ENCODE measurements at regions not wholly inside any gene's neighbourhood (a gene's known extent, or its start where the extent isn't known, plus 50 kb on each side); places are given as distances from the start of the nearest gene placed in this dataset.

DNA sequence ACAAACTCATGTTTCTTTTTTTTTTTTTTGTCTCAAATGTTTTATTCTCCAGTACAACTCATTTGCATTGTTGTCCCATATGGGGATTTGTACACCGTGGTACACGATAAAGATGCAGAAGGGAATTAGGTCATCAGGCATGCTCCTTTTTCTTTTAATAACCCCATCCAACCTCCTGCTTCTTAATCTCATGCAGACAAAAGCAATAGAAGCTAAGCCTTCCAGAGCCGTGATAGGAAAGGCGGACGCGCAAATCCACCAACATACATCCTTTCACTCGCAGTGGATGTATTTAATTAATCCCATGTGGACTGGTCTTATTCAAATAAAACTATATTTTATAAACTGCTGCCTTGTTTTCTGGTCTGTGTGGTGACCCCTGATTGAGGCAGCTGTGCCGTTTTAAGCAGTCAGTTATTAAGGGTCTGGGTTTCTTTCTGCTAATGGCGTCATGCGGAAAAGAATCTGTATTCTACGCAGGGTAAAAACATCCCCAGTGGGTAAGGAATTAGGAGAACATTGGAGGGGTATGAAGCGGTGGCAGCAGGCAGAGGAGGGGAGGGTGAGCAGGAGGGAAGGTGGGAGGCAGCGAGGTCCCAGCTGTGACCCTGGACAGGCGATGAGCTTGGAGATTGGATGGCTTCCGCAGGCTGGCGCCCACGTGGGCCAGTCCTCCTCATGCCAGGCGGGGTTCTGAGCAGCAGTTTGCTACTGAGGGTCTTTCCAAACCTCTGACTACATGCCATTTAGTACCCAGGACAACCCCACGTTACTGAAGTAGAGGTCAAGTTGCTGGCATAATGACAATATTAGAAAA is 172.8 kb downstream of the LINC00237 start:
- no peak for DNase-seq

DNA sequence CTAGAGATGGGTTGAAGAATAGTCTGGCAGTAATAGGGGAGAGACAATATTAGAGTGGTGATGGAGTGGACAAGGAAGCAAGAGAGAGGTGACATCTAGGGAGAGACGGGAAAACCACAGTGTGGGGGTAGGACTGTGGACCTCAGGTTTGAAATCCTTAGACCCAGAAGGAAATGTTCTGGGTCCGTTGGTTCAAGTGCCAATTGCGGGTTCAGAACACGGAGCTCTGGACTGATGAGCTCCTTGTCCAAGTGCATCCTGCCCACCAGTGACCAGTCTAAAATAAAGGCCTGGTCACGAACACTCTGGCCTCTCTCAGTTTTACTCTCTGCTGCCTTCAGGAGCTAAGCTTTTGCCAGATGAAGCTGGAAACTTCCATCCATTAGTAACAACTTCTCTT is 174.0 kb downstream of the LINC00237 start:
- DNase-seq, result no peak

DNA sequence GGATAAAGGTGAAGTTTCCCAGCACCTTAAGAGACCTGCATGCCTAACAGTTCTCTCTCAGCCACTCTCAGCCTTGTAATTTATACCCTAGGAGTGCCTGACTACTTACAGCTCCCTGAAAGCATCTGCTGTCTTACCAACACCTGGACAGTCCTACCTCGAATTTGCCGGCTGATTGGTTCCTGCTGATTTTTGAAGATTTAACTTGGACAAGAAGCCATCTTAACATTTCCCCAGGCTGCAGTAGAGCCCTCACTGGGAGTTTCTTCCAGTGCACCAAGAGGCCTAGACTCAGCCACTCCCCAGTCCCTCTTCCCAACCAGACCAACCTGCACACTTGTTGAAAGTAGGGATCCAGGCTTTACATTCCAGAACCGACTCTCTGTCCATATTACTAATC is 174.5 kb downstream of the LINC00237 start:
- no peak for DNase-seq

DNA sequence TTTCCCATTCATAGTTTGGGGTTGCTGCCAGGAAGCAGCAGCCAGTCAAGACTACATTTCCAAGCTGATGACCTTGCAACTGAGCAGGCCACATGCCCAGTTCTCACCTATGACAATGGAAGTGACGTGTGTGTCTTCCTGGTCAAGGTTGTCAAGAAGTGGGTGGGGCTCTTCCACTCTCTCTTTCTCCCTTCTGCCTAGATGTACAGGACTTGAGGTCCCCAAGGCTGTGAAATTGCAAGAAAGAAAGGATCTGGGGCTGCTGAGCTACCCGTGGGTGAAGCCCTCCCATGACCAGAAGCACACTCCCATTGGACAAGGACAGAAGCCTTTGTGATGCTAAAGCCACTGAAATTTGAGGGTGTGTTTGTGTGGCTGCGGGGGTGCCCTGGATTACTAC is 175.1 kb downstream of the LINC00237 start:
- DNase-seq, result no peak

DNA sequence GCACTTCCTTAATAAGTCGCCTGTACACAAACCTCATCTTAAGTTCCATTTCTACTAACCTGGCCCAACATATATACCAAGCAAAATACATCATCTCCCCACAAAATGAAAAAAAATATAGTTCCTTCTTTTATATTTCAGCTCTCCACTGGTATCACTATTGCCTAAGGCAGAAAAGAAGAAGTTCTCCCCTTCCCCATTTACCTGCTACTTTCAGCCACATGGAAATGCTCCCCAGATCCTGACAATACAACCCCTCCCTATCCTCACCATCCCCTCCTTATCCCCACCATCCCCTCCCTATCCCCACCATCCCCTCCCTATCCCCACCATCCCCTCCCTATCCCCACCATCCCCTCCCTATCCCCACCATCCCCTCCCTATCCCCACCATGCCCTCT is 175.7 kb downstream of the LINC00237 start:
- DNase-seq, result no peak

DNA sequence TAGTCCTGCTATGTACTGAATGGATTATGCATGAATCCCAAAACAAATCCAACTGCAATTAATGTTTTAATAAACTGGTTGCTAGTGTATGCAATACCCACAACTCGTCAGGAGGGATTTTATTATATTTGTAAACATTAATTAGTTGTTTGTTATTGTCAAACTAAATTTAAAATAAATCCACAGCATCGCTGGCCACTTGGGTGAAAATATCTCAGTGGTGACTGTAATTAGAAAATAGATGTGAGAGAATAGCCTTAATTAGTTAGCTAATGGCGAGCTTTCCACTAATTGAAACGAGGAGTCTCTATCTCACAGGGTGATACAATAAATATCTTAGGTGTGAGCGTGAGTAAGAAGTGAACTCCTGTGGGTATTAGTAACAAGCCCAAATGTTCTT is 176.8 kb downstream of the LINC00237 start:
- DNase-seq, result no peak

DNA sequence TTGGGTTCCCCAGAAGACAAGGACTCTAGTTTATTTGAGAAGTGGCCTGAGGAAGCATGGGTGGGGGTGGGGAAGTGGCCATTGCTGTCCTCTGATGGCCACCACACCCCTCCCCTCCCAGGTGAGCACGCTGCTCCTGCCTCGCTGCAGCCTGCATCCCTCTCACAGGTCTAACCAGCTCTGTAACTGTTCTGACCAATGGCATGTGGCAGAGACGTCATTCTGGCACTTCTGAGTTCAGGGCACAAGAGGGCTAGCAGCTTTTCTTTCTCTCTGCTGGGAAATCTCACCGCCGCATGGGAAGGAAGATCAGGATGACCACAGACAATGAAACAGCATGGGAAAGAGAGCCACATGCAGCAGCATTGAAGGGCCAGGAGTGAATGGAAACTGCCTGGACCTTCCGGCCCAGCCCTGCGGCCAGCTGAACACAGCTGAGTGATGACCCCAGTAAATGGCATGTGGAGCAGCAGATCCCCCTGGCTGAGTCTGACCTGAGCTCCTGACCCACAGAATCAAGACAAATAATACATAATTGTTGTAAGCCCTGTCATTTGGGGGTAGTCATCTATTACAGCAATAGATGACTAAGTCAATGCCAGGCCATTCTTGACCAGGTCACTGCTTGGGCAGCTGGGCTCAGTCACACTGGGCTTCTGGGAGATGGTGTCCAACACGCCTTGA is 179.8 kb downstream of the LINC00237 start:
- no peak for DNase-seq

DNA sequence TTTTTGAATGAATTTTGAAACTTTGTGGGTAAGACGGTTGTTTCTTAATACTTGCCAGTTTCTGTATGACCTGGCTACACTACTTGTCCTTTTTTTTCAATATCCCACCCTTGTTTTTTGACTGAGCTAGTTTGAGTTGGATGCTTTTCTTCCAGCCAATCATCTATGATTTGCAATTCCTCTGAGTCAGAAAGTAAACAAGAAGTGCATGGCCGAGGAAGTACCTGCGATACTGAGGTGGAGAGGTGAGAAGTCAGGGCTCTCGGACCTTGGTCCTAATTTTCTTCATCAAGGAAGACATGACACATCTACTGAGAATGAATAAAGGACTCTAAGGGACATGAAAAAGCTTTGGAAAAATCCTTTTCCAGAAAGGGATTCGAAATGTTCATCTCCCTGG is 185.7 kb downstream of the LINC00237 start:
- DNase-seq, result no peak

DNA sequence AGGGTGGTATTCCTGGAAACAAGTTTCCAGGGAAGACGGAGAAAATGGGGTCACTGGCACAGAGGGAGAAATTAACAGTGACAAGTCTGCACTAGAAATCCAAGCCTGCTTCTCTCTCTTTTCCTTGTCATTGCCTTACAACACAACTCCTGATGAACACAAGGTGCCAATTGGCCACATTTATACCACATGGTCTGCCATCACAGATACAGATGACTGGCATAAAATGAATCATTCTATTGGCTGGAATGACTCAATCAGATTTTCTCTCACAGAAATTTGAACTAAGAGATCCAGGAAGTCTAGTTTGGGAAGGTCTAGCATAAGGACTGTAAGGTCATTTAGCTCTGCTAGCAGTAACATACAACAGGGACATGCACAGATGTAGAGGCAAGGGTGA is 190.3 kb downstream of the LINC00237 start:
- no peak for DNase-seq

DNA sequence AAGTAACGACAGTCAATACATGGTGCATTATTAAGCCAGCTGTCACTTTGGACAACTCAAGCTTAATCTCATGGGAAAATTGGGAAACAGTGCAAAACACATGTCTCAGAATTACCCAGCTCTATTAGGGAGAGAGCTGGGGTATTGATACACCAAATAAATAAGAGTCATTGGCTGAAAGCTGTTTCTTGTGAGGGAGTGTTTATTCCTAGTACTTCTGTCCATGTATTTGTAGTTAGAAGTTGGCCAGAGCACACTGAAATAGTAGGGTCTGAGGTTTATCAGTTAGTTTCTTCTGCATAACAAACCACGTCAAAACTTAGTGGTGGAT is 192.0 kb upstream of the RALGAPA2 start:
- DNase-seq, result no peak

DNA sequence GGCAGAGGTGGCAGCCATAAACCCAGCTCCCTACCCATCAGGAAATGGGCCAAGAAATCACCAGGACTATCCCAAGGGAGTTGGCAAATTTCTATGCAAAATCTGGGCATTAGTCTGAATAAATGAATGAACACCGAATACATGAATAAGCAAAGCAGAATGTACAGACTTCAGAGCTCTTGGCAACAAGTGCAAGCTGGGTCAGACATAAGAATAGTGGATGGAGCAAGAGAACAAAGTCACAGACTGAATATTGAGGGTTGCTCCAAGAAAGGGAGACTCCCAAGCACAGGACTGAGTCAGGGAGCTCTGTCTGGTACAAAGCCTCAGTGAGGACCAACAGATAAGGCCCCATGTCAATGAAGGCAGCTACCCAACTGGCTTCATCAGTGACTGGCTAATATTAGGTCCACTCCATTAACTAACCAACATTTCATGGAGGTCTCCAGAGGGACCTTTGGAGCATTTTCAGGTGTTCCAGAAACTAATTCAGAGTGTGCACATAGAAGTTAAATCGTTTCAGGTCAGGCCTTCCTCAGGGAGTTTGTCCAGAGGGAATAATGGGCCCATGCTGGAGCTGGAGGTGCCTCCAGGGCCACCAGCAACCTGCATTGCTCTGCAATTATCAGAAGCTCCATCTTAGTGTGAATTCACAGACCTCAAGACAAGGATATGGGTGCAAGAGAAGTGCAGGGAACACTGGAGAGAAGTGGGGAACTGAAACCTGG is 191.5 kb upstream of the RALGAPA2 start:
- no peak for DNase-seq

DNA sequence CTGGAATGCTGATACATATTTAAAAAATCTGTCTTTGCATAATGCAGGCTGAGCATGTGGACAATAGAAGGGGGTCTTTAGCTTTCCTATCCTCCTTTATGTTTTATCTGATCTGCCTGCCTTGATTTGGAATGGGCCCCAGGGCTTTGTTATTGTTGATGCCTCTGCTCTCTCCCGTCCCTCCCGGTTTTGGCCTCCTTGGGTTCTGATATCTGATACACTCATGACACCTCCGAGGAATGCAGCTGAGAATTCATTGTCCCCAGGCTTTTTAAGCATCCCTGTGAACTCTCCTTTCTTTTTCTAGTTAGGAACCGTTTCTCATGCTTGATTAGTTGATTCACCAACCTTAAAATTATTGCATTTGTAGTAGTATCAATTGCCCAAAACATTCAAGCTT is 185.5 kb upstream of the RALGAPA2 start:
- DNase-seq, result no peak

DNA sequence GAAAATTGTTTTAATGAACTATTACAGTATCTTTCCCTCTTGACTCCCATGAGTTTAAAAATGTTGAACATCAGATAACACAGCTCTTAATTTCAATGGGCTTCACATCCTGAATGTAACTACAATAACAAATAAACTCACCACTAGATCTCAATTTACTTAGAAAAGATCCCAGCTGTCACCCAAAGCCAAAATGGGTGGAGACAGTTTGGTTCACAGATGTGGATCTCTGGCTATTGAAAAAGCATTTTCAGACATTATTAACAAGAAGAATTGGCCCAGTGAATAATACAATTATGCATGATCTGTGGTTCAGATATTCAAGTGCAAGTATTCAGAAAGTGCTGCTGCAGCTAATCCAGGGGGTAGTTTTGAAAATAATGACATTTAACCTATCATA is 184.7 kb upstream of the RALGAPA2 start:
- DNase-seq, result no peak

DNA sequence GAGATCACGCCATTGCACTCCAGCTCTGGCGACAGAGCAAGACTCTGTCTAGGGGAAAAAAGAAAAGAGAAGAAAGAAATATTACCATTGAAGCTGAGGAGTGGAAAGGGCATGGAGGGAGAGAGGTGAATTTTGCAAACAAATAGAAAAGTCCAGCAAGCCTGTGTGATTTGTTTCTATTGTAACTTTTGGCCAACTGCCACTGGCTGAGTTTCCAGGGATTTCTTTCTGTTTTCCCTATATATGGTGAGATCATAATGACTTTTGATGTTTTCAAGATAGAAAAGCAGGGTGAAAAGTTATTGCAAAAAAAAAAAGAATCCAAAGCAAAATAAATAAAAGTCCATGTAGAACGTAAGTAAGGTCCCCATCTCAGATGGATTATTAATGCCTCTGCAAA is 184.2 kb upstream of the RALGAPA2 start:
- no peak for DNase-seq

DNA sequence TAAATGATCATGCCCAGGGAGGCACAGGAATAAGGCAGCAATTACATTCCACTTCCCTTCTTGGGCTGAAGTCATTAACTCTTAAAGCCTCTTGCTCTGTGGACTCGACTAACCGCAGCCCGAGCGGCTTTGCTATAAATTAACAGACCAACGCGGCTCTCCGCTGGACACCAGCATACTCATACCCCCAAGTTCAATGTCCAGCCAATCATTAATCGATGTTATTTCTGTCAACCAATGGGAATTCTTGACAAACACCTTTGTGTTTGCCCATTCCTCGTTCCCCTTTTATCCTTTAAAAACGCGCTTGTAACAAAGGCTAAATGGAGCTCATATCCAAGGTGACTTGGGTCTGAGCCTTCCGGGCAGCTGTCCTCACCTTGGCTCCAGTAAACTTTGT is 183.1 kb upstream of the RALGAPA2 start:
- DNase-seq, result no peak

DNA sequence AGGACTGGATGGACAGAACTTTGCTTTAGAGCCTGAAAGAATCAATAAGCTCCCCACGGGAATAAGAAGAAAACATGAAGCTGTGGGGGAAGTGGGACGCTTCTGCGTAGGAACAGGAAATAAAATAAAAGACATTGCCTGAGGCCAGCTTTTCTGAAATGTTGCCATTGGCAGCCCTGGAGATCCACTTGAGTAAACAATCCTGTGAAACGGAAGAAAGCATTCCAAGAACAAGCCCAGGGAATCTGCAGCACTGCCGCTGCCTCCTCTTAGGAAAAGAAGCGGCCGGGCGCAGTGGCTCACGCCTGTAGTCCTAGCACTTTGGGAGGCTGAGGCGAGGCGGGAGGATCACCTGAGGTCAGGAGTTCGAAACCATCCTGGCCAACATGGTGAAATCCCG is 182.3 kb upstream of the RALGAPA2 start:
- no peak for DNase-seq

DNA sequence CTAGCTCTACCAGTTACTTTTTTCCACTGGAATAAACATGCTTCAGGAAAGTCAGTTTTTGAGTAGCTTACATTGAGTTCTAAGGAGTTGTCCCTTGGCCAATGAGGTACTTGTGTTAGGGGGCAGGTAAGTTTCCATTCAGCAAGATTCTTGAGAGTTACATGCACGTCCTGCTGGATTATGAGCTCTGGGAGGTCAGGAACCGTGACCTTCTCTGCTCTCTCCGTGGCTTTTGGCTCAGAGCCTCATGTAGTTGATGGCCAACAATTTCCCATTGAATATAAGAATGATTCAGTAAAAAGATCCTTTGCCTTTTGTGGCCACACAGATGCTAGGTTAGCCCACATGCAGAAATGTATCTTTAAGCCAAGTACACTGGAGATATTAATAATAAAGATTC is 181.8 kb upstream of the RALGAPA2 start:
- no peak for DNase-seq

DNA sequence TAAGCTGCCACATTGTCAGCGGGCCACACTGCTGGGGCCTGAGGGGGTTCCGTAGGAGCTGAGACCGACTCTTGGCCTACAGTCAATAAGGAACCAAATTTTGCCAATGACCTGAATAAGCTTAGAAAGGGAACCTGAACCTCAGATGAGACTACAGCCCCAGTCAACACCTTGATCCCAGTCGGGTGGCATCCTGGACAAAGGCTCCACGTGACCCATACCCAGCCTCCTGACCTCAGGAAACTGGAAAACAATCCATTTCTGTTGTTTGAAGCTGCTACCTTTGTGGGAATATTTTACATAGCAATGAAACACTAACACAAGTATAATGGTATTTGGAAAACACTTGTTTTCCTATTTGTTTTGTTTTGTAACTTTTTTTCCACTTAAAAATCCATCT is 179.9 kb upstream of the RALGAPA2 start:
- no peak for DNase-seq

DNA sequence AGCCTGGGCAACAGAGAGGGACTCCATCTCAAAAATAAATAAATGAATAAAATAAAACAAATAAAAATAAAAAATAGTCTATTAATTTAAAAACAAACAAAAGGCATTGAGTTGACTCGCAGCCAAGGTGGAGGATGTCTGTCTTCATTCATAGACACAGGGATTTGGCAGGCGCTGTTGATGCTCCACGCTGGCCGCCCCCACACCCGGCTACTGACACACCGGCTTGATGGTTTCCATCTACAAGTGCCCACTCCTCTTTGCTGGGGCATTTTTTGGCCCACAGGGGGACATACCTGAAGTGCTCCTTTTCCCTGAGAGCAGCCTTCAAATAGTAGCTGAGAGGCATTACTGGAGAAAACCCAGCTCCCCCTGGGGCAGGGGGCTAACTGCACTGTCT is 178.3 kb upstream of the RALGAPA2 start:
- DNase-seq, result no peak

DNA sequence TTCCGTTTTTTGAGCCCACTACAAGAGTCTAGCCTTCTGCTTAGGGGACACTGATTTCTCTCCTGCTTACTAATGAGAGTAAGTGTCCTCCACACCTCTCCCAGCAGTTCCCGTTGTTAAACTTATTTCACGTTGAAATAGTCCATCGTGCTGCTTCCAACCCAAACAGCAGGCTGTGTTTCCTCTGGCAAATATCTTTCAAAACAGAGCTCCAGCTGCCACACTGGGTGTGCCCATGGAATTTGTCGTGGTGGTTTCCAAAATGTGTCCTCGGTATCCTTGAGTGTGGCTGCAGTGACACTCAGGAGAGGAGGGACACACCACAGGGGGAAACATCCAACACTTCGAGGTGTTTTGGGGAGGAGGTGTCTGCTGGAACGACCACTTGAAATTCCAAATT is 176.5 kb upstream of the RALGAPA2 start:
- no peak for DNase-seq

DNA sequence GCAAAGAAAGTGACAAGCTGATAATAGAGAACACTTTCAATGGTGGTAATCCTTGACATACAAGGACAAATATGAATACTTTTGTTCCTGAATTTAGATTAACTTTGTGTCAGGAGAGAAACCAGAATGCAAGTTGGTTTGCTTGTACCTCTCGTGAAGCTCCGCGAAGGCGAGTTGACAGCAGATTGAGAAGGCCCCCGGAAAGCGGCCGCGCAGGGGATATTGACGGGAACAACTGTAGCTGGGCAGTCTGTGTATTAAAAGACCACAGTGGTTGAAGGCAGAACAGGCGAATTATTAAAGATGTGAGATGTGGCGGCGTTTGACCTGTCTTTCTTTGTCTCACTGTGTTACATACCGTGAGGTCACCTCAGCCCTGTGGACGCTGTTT is 175.8 kb upstream of the RALGAPA2 start:
- no peak for DNase-seq

DNA sequence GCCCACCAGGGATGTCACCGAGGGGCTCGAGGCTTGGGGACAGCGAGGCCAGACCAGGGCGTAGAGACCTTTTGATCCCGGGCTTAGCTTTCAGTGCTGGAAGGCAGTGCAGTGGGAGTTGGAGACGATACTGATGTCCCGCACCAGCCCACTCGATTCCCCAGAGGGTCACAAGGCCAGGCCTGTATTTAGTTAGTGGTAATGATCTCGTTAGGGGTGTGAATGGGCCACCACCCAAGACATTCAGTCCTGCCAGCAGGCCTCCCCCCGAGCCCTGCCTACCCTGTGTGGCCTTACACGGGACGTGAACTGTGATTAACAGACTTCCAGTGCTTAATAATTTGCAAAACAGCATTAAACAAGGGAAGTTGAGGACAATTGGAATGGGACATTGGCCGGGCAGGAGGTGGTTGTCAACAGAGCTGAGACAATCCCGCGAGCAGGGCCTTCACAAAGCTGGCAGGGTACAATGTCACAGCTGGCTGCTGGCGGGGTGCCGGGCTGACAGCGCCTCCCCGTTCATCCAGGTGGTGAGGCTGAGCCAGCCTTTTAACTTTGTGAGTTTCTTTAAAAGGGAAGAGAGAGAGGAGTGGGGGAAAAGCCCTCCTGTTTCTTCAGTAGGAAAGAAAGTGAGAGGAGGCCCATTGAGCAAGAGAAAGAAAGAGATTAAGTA is 175.3 kb upstream of the RALGAPA2 start:
- DNase-seq, result no peak

DNA sequence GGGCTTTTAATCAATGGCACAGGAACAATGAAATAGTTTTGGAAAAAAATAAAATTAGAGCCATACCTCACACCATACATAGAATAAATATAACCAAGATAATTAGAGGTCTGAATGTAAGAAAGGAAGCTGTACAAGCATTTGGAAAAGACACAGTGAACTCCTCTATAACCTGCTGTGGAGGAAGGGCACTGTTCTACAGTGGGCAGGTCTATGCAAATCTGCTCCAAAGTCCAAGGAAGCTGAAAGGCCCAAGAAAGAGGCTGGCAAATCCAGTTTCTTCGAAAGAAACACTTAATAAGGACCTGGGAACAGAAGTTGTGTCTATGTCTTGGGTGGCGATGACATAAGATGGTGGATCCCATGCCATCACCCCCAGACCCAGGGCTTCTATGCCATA is 169.4 kb upstream of the RALGAPA2 start:
- no peak for DNase-seq

DNA sequence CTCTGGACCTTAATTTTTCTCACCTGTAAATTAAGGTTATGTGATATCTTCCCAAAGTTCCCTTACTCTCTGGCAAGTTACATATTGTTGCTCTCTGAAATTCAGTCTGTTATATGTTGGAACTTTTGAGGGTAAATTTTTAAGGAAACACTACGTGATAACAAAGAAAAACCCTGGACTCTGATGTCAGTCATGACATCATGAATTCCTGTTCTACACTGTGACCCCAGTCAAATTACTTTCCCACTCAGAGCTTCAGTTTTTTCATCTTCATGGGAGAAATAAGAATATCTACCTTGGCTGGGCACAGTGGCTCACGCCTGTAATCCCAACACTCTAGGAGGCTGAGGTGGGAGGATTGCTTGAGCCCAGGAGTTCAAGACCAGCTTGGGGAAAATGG is 164.6 kb upstream of the RALGAPA2 start:
- DNase-seq, result no peak
